PFSK-1 (cell line): ENCODE measurements at regions not wholly inside any gene's neighbourhood (a gene's known extent, or its start where the extent isn't known, plus 50 kb on each side); places are given as distances from the start of the nearest gene placed in this dataset.

ENCODE experiments used
- FOXP2 ChIP-seq: optimal IDR thresholded peaks from 2 replicates; pipeline ENCODE3; 2011; ENCODE audit warnings: borderline replicate concordance, control low read depth, inconsistent platforms; ENCODE audit not compliant: insufficient read depth; ENCODE audit errors: extremely low read length, extremely low read depth
- POLR2AphosphoS5 ChIP-seq: IDR thresholded peaks from 2 replicates; pipeline ENCODE4 v1.6.1; 2012; ENCODE audit warnings: low read depth, mild to moderate bottlenecking, control low read depth, low read length, moderate library complexity
- REST ChIP-seq, 2 experiments: IDR thresholded peaks; 2 replicates each; pipeline versions ENCODE4 v1.6.1 to v1.8.0; 2011 to 2012; ENCODE audit warnings: low read depth in 2 of 2, low read length in 2 of 2, control low read depth in 1 of 2, inconsistent platforms in 1 of 2, mild to moderate bottlenecking in 1 of 2, moderate library complexity in 1 of 2; ENCODE audit not compliant: insufficient read depth in 1 of 2
- SIN3A ChIP-seq: IDR thresholded peaks from 2 replicates; pipeline ENCODE4 v1.6.1; 2012; ENCODE audit warnings: mild to moderate bottlenecking, low read length, moderate library complexity, borderline replicate concordance; ENCODE audit not compliant: insufficient read depth
- TAF1 ChIP-seq: IDR thresholded peaks from 2 replicates; pipeline ENCODE4 v1.6.1; 2012; ENCODE audit warnings: low read length, control low read depth, borderline replicate concordance; ENCODE audit not compliant: insufficient read depth

GRCh38 chr6:140957386-140957785 lies 1175.3 kb upstream of the GJE1 start:
- no peak for TF ChIP-seq REST (IDR thresholded peaks at IDR 0.05; ENCODE audit: insufficient read depth in 1 of 2, low read depth in 2 of 2, low read length in 2 of 2)
- TF ChIP-seq FOXP2: no peak
- TF ChIP-seq SIN3A: no peak
- TF ChIP-seq TAF1: no peak

- TF ChIP-seq FOXP2: no peak
- TF ChIP-seq TAF1: no peak
- no peak for TF ChIP-seq REST (IDR thresholded peaks at IDR 0.05; ENCODE audit: insufficient read depth in 1 of 2, low read depth in 2 of 2, low read length in 2 of 2)
- no peak for TF ChIP-seq POLR2AphosphoS5
- TF ChIP-seq SIN3A: no peak
Measured at GRCh38 chr6:140956571-140957369, 1176.0 kb upstream of the GJE1 start.

GRCh38 chr6:140940251-140940925 lies 1192.3 kb upstream of the GJE1 start:
- TF ChIP-seq TAF1 (no peak), FOXP2 (no peak), POLR2AphosphoS5 (no peak), REST (IDR thresholded peaks at IDR 0.05; ENCODE audit: insufficient read depth in 1 of 2, low read depth in 2 of 2, low read length in 2 of 2) (no peak), SIN3A (no peak)

GRCh38 chr6:140932909-140933308 lies 1199.8 kb upstream of the GJE1 start:
- no peak for TF ChIP-seq FOXP2
- TF ChIP-seq SIN3A: no peak
- no peak for TF ChIP-seq TAF1
- TF ChIP-seq POLR2AphosphoS5: no peak
- no peak for TF ChIP-seq REST (IDR thresholded peaks at IDR 0.05; ENCODE audit: insufficient read depth in 1 of 2, low read depth in 2 of 2, low read length in 2 of 2)
